ENCODE measurements at regions not wholly inside any gene's neighbourhood (a gene's known extent, or its start where the extent isn't known, plus 50 kb on each side); places are given as distances from the start of the nearest gene placed in this dataset.
"Not testable (repeated sequence)": the region's sequence is repeated elsewhere in the genome, so short reads cannot be mapped to it uniquely, and the experiment has no call there.

DNA sequence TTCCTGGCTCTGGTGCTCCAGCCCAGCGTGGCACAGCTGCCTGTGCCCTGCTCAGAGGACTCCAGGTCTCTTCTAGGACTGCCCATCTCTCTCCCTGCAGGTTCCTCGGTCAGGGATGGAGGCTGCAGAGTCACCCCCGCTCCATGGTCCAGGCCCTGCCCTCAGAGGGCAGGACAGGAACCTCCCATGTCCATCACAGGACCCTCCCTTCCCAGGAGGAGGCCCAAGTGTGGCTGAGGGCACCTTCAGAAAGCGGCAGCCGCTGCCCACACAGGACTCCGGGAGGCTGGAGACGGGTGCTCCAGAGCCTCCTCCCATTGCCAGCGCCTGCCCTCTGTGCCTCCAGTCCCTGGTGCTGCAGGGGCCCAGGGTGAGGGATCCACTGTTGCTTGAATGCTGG lies 291.5 kb downstream of the ADGRD1 start:
- TF ChIP-seq, protein P1, sequence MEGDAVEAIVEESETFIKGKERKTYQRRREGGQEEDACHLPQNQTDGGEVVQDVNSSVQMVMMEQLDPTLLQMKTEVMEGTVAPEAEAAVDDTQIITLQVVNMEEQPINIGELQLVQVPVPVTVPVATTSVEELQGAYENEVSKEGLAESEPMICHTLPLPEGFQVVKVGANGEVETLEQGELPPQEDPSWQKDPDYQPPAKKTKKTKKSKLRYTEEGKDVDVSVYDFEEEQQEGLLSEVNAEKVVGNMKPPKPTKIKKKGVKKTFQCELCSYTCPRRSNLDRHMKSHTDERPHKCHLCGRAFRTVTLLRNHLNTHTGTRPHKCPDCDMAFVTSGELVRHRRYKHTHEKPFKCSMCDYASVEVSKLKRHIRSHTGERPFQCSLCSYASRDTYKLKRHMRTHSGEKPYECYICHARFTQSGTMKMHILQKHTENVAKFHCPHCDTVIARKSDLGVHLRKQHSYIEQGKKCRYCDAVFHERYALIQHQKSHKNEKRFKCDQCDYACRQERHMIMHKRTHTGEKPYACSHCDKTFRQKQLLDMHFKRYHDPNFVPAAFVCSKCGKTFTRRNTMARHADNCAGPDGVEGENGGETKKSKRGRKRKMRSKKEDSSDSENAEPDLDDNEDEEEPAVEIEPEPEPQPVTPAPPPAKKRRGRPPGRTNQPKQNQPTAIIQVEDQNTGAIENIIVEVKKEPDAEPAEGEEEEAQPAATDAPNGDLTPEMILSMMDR (IDR thresholded peaks at IDR 0.05; ENCODE audit: insufficient read depth, low read length), result not testable (repeated sequence)
- TF ChIP-seq POLR2AphosphoS5, GABPA (IDR thresholded peaks at IDR 0.05; ENCODE audit: low read depth): not testable (repeated sequence)
- TF ChIP-seq, protein P2, sequence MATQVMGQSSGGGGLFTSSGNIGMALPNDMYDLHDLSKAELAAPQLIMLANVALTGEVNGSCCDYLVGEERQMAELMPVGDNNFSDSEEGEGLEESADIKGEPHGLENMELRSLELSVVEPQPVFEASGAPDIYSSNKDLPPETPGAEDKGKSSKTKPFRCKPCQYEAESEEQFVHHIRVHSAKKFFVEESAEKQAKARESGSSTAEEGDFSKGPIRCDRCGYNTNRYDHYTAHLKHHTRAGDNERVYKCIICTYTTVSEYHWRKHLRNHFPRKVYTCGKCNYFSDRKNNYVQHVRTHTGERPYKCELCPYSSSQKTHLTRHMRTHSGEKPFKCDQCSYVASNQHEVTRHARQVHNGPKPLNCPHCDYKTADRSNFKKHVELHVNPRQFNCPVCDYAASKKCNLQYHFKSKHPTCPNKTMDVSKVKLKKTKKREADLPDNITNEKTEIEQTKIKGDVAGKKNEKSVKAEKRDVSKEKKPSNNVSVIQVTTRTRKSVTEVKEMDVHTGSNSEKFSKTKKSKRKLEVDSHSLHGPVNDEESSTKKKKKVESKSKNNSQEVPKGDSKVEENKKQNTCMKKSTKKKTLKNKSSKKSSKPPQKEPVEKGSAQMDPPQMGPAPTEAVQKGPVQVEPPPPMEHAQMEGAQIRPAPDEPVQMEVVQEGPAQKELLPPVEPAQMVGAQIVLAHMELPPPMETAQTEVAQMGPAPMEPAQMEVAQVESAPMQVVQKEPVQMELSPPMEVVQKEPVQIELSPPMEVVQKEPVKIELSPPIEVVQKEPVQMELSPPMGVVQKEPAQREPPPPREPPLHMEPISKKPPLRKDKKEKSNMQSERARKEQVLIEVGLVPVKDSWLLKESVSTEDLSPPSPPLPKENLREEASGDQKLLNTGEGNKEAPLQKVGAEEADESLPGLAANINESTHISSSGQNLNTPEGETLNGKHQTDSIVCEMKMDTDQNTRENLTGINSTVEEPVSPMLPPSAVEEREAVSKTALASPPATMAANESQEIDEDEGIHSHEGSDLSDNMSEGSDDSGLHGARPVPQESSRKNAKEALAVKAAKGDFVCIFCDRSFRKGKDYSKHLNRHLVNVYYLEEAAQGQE (IDR thresholded peaks at IDR 0.05; ENCODE audit: insufficient replicate concordance, low read depth), result not testable (repeated sequence)
